Trophoblast cell (in vitro differentiated cells and primary cell): ENCODE measurements at regions not wholly inside any gene's neighbourhood (a gene's known extent, or its start where the extent isn't known, plus 50 kb on each side); places are given as distances from the start of the nearest gene placed in this dataset.

Experiments
- DNase-seq, 2 donors: peaks; one replicate each; pipeline ENCODE4 v3.0.0-alpha.2; 2016
- H2AFZ ChIP-seq: 2 replicates; pipeline ENCODE4 v1.6.1; 2013; ENCODE audit warnings: low read length, moderate library complexity, mild to moderate bottlenecking; ENCODE audit not compliant: insufficient read depth, poor library complexity
- H2AK5ac ChIP-seq: 2 replicates; pipeline ENCODE4 v1.6.1; 2013; ENCODE audit warnings: mild to moderate bottlenecking, low read length
- H2BK120ac ChIP-seq: 2 replicates; pipeline ENCODE4 v1.6.1; 2013; ENCODE audit warnings: low read length, mild to moderate bottlenecking, moderate library complexity; ENCODE audit not compliant: insufficient read depth, poor library complexity
- H2BK12ac ChIP-seq: 2 replicates; pipeline ENCODE4 v1.6.1; 2013; ENCODE audit warnings: mild to moderate bottlenecking, low read length, moderate library complexity
- H2BK5ac ChIP-seq: 2 replicates; pipeline ENCODE4 v1.6.1; 2013; ENCODE audit warnings: low read length, low read depth, moderate library complexity, mild to moderate bottlenecking; ENCODE audit not compliant: poor library complexity
- H3K14ac ChIP-seq: 2 replicates; pipeline ENCODE4 v1.6.1; 2013; ENCODE audit warnings: mild to moderate bottlenecking, low read length
- H3K18ac ChIP-seq: 2 replicates; pipeline ENCODE4 v1.6.1; 2013; ENCODE audit warnings: mild to moderate bottlenecking, low read length
- H3K23ac ChIP-seq: 2 replicates; pipeline ENCODE4 v1.6.1; 2013; ENCODE audit warnings: low read length
- H3K27ac ChIP-seq: 2 replicates; pipeline ENCODE4 v1.5.1; 2013; ENCODE audit warnings: low read depth, mild to moderate bottlenecking, inconsistent platforms, low read length, moderate library complexity
- H3K27me3 ChIP-seq: 2 replicates; pipeline ENCODE4 v1.6.1; 2013; ENCODE audit warnings: inconsistent platforms, mild to moderate bottlenecking, low read length, moderate library complexity; ENCODE audit not compliant: insufficient read depth
- H3K36me3 ChIP-seq, 2 experiments: 1 replicate in 1 of 2; 2 replicates in 1 of 2; pipeline ENCODE4 v1.6.1; 2013; ENCODE audit warnings: low read length in 2 of 2, mild to moderate bottlenecking in 2 of 2, moderate library complexity in 1 of 2; ENCODE audit not compliant: insufficient read depth in 2 of 2, control insufficient read depth in 1 of 2
- H3K4ac ChIP-seq: 2 replicates; pipeline ENCODE4 v1.6.1; 2013; ENCODE audit warnings: low read depth, mild to moderate bottlenecking, low read length, moderate library complexity
- H3K4me1 ChIP-seq, 2 experiments: 1 replicate in 1 of 2; 2 replicates in 1 of 2; pipeline ENCODE4 v1.6.1; 2013; ENCODE audit warnings: low read length in 2 of 2, mild to moderate bottlenecking in 2 of 2, moderate library complexity in 1 of 2; ENCODE audit not compliant: insufficient read depth in 2 of 2, control insufficient read depth in 1 of 2
- H3K4me2 ChIP-seq: 2 replicates; pipeline ENCODE4 v1.6.1; 2013; ENCODE audit warnings: inconsistent platforms, mild to moderate bottlenecking, low read length, moderate library complexity
- H3K4me3 ChIP-seq: 2 replicates; pipeline ENCODE4 v1.5.1; 2013; ENCODE audit warnings: mild to moderate bottlenecking, low read depth, low read length, inconsistent platforms
- H3K79me1 ChIP-seq: one replicate; pipeline ENCODE4 v1.6.1; 2013; ENCODE audit warnings: low read length
- H3K79me2 ChIP-seq: 2 replicates; pipeline ENCODE4 v1.6.1; 2013; ENCODE audit warnings: low read length, mild to moderate bottlenecking; ENCODE audit not compliant: control insufficient read depth, insufficient read depth, poor library complexity
- H3K9ac ChIP-seq: 2 replicates; pipeline ENCODE4 v1.6.1; 2013; ENCODE audit warnings: mild to moderate bottlenecking, low read length
- H3K9me3 ChIP-seq: 2 replicates; pipeline ENCODE4 v1.6.1; 2013; ENCODE audit warnings: low read depth, mild to moderate bottlenecking, control low read depth, inconsistent platforms, low read length; ENCODE audit not compliant: insufficient read depth
- H4K12ac ChIP-seq: 2 replicates; pipeline ENCODE4 v1.6.1; 2013; ENCODE audit warnings: low read depth, mild to moderate bottlenecking, low read length, moderate library complexity
- H4K8ac ChIP-seq: 2 replicates; pipeline ENCODE4 v1.6.1; 2013; ENCODE audit warnings: low read depth, mild to moderate bottlenecking, low read length, moderate library complexity
- H4K91ac ChIP-seq: one replicate; pipeline ENCODE4 v1.6.1; 2013; ENCODE audit warnings: low read depth, mild to moderate bottlenecking, low read length, moderate library complexity
- WGBS: extraction: QIAGEN DNeasy Blood & Tissue Kit; methylation state at CpG from one replicate; pipeline ENCODE4 v1.1.7; 2013; ENCODE audit warnings: missing lambda C conversion rate; ENCODE audit not compliant: insufficient read length, insufficient coverage; ENCODE audit errors: extremely low coverage; 5-methylcytosine and 5-hydroxymethylcytosine counted together

- no peak overlapping the region for H3K4ac ChIP-seq
- H3K18ac ChIP-seq, result no peak overlapping the region
- no peak overlapping the region for H2AFZ ChIP-seq
- H3K9ac ChIP-seq, result no peak overlapping the region
- no peaks in the 10 kb centered on the region for H3K27me3 ChIP-seq
- DNase-seq, result no peak
- H3K4me3 ChIP-seq, result no peak overlapping the region
- no peak overlapping the region for H2AK5ac ChIP-seq
- no peaks in the 10 kb centered on the region for H3K9me3 ChIP-seq
- H3K79me1 ChIP-seq, result no peaks in the 10 kb centered on the region
- no peaks in the 10 kb centered on the region for H3K36me3 ChIP-seq
- no peaks in the 10 kb centered on the region for H3K4me1 ChIP-seq
- H3K27ac ChIP-seq, result no peak overlapping the region
- no peak overlapping the region for H2BK12ac ChIP-seq
- H3K79me2 ChIP-seq, result no peaks in the 10 kb centered on the region
- no peak overlapping the region for H4K12ac ChIP-seq
- H3K14ac ChIP-seq, result no peak overlapping the region
- H2BK5ac ChIP-seq, result no peak overlapping the region
- H3K4me2 ChIP-seq, result no peak overlapping the region
- H4K91ac ChIP-seq, result no peak overlapping the region
- no peak overlapping the region for H2BK120ac ChIP-seq
- no peak overlapping the region for H4K8ac ChIP-seq
- H3K23ac ChIP-seq, result no peak overlapping the region
Observed at GRCh38 chr11:24408202-24408601, 88.7 kb upstream of the LUZP2 start.

- Histone ChIP-seq H3K4me3 (no peak overlapping the region), H4K91ac (no peak overlapping the region), H3K14ac (no peak overlapping the region), H4K12ac (no peak overlapping the region), H2BK5ac (no peak overlapping the region), H3K27ac (no peak overlapping the region), H3K4ac (no peak overlapping the region), H3K9me3 (peaks cover 2% of the 10 kb centered on the region), H3K18ac (no peak overlapping the region), H3K4me2 (no peak overlapping the region), H2BK12ac (no peak overlapping the region), H3K36me3 (no peaks in the 10 kb centered on the region), H3K9ac (no peak overlapping the region), H4K8ac (no peak overlapping the region), H3K23ac (no peak overlapping the region), H3K27me3 (no peaks in the 10 kb centered on the region), H3K79me2 (no peaks in the 10 kb centered on the region), H2AFZ (no peak overlapping the region), H3K79me1 (no peaks in the 10 kb centered on the region), H3K4me1 (no peaks in the 10 kb centered on the region), H2BK120ac (no peak overlapping the region), H2AK5ac (no peak overlapping the region)
- no peak for DNase-seq
- no CpG with 5 or more reads among the region's 3 CpGs for WGBS
Observed at GRCh38 chr11:24411791-24412190, 85.1 kb upstream of the LUZP2 start.

GRCh38 chr11:24412722-24413121 is 84.1 kb upstream of the LUZP2 start:
- Histone ChIP-seq H2BK12ac (no peak overlapping the region), H3K79me1 (no peaks in the 10 kb centered on the region), H4K91ac (no peak overlapping the region), H3K27me3 (no peaks in the 10 kb centered on the region), H2BK120ac (no peak overlapping the region), H3K18ac (no peak overlapping the region), H3K9ac (no peak overlapping the region), H4K8ac (no peak overlapping the region), H2AFZ (no peak overlapping the region), H3K79me2 (no peaks in the 10 kb centered on the region), H3K4ac (no peak overlapping the region), H2AK5ac (no peak overlapping the region), H3K4me1 (no peaks in the 10 kb centered on the region), H3K23ac (no peak overlapping the region), H3K4me3 (no peak overlapping the region), H3K27ac (no peak overlapping the region), H3K14ac (no peak overlapping the region), H2BK5ac (no peak overlapping the region), H3K4me2 (no peak overlapping the region), H4K12ac (no peak overlapping the region), H3K36me3 (no peaks in the 10 kb centered on the region), H3K9me3 (peaks cover 2% of the 10 kb centered on the region)
- DNase-seq, result no peak
- whole genome bisulfite sequencing, result no CpG with 5 or more reads among the region's 2 CpGs

DNA sequence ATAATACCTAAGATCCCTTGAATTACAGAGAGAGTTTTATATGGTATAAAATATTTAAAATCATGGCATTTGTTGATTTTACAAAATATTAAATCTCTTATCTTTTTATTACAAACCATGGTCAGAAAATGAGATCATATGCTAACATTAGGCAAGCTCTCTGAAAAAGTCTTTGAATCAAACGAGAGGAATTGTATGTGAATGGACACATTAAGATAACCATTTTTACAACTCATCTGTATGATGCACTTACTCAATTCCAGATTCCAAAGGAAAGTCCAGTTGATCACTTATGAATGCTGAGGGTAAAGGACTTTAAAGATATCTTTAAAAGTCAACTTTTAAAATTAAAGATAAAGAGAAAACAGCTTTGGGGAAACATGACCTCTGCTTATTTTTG is 83.5 kb upstream of the LUZP2 start:
- Histone ChIP-seq H3K36me3 (no peaks in the 10 kb centered on the region), H3K27me3 (no peaks in the 10 kb centered on the region), H2BK12ac (no peak overlapping the region), H3K79me1 (no peaks in the 10 kb centered on the region), H3K27ac (no peak overlapping the region), H3K18ac (no peak overlapping the region), H3K4me1 (no peaks in the 10 kb centered on the region), H2AK5ac (no peak overlapping the region), H3K79me2 (no peaks in the 10 kb centered on the region), H3K9me3 (peaks cover 2% of the 10 kb centered on the region), H4K8ac (no peak overlapping the region), H3K4me3 (no peak overlapping the region), H3K9ac (no peak overlapping the region), H4K91ac (no peak overlapping the region), H2AFZ (no peak overlapping the region), H3K23ac (no peak overlapping the region), H3K4ac (no peak overlapping the region), H4K12ac (no peak overlapping the region), H2BK5ac (no peak overlapping the region), H2BK120ac (no peak overlapping the region), H3K4me2 (no peak overlapping the region), H3K14ac (no peak overlapping the region)
- WGBS, result no CpG with 5 or more reads among the region's 1 CpG
- DNase-seq, result no peak
